T47D (cell line): ENCODE measurements at regions not wholly inside any gene's neighbourhood (a gene's known extent, or its start where the extent isn't known, plus 50 kb on each side); places are given as distances from the start of the nearest gene placed in this dataset.

Source experiments
- DNase-seq, 2 experiments: peaks; one replicate each; pipeline versions ENCODE4 v3.0.0 to v3.0.0-alpha.2; 2011 to 2012; ENCODE audit warnings: low read depth in 1 of 2, low spot score in 1 of 2
- JUND ChIP-seq: IDR thresholded peaks from 2 replicates; pipeline ENCODE4 v1.6.1; 2012; ENCODE audit warnings: low read depth
- in situ Hi-C: cut with HindIII; loops from 2 replicates; pipeline ENCODE4 v1.10.0; 2016; ENCODE audit warnings: low sequenced_read_pairs, low pct_unique_long_range_greater_than_20kb

- in situ Hi-C loops = no loop called here
- no peak for TF ChIP-seq JUND
- DNase-seq = peak in 1 of 2 experiments; percentile 23
These were observed 168.3 kb upstream of the JAG1 start for GRCh38 chr20:10842116-10842515.

- no peak for DNase-seq
- in situ Hi-C loops = no loop called here
- no peak for TF ChIP-seq JUND
These were observed 169.4 kb upstream of the JAG1 start for GRCh38 chr20:10843146-10843711.

GRCh38 chr20:10846766-10847165 lies 173.0 kb upstream of the JAG1 start:
- in situ Hi-C loops = no loop called here
- TF ChIP-seq JUND = no peak
- no peak for DNase-seq

GRCh38 chr20:10848810-10849370 lies 175.1 kb upstream of the JAG1 start:
- peak in 1 of 2 experiments; percentile 16 for DNase-seq
- in situ Hi-C loops = no loop called here
- no peak for TF ChIP-seq JUND

GRCh38 chr20:10853176-10853575 lies 179.4 kb upstream of the JAG1 start:
- no peak for TF ChIP-seq JUND
- no peak for DNase-seq
- in situ Hi-C loops = no loop called here

- TF ChIP-seq JUND = no peak
- DNase-seq = no peak
- in situ Hi-C loops = no loop called here
These were observed 179.9 kb upstream of the JAG1 start for GRCh38 chr20:10853731-10854130.

GRCh38 chr20:10854976-10855375 lies 181.2 kb upstream of the JAG1 start:
- DNase-seq = no peak
- in situ Hi-C loops = no loop called here
- TF ChIP-seq JUND = no peak

GRCh38 chr20:10855778-10856177 lies 182.0 kb upstream of the JAG1 start:
- DNase-seq = no peak
- in situ Hi-C loops = no loop called here
- TF ChIP-seq JUND = no peak

GRCh38 chr20:10856237-10857015 lies 182.6 kb upstream of the JAG1 start:
- in situ Hi-C loops = no loop called here
- TF ChIP-seq JUND = no peak
- DNase-seq = no peak

- in situ Hi-C loops = no loop called here
- TF ChIP-seq JUND = no peak
- DNase-seq = no peak
These were observed 183.7 kb upstream of the JAG1 start for GRCh38 chr20:10857352-10858070.

- in situ Hi-C loops = no loop called here
- DNase-seq = no peak
These were observed 187.3 kb upstream of the JAG1 start for GRCh38 chr20:10861090-10861489.

GRCh38 chr20:10861619-10862018 lies 187.8 kb upstream of the JAG1 start:
- peak; percentile 12 to 79 for DNase-seq
- TF ChIP-seq JUND = peak; percentile 55; the same call in 1 of the 2 replicates
- in situ Hi-C loops = no loop called here

More at GRCh38 chr20:10861090-10861489, 187.3 kb upstream of the JAG1 start:
- no peak for TF ChIP-seq JUND
